ENCODE measurements at regions not wholly inside any gene's neighbourhood (a gene's known extent, or its start where the extent isn't known, plus 50 kb on each side); places are given as distances from the start of the nearest gene placed in this dataset.
"Not testable (repeated sequence)": the region's sequence is repeated elsewhere in the genome, so short reads cannot be mapped to it uniquely, and the experiment has no call there.

DNA sequence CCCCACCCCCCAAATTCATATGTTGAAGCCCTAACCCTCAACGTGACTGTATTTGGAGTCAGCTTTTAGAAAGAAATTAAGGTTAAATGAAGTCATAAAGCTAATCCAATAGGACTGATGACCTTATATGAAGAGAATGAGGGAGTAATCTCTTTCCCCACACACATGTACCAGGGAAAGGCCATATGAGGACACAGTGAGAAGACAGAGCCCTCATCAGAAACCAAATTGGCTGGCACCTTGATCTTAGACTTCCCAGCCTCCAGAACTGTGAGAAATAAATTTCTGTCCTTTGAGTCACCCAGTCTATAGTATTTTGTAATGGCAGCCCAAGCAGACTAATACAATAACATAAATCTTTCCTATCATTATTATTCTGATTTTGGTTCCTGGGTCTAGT, 194.7 kb upstream of the NANOGP8 start:
- H3K9me3 ChIP-seq (ENCODE audit: severe bottlenecking) = no peaks in the 10 kb centered on the region
- TF ChIP-seq CTCF (IDR thresholded peaks at IDR 0.05; ENCODE audit: poor library complexity, severe bottlenecking) = no peak
- H3K27me3 ChIP-seq (ENCODE audit: insufficient read depth, poor library complexity, severe bottlenecking) = no peaks in the 10 kb centered on the region
- H3K4me1 ChIP-seq (ENCODE audit: insufficient read depth, poor library complexity, severe bottlenecking) = peaks cover 5% of the 10 kb centered on the region
- no peak overlapping the region for H3K4me3 ChIP-seq (ENCODE audit: severe bottlenecking)
- no peak for DNase-seq (ENCODE audit: low spot score)
- no peak overlapping the region for H3K27ac ChIP-seq (ENCODE audit: poor library complexity, severe bottlenecking)
- peak; percentile 38; the same call in 1 of the 3 replicates for ATAC-seq (ENCODE audit: low read depth)
- H3K36me3 ChIP-seq (ENCODE audit: low read depth) = no peaks in the 10 kb centered on the region

DNA sequence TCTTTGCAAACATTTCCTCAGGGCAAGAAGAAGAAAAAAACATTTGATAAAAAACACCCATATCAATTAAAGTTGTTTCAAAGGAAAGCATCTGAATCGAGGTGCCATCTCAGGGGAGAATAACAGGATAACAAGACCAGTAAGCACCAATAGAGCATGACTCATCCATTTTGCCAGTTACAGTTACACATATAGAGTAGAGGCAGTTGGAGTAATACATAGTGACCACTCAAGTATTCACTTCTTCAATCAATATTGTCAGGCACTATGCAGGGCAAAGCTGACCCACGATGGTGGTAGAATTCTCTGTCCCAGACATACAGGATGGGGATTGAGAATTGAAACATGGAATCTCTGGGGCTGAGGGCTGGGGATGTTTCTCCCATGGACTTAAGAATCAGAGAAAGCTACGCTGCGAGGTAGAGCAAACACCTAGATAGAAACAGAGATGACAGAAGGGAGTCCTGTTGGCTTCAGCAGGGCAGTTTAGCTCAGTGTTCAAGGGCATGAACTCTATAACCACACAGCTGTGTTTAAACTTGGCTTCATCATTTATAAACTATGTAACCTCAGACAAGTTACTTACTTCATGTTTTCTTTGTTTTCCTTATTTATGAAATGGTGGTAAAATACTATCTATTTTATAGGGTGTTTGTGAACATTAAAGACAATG, 186.4 kb upstream of the NANOGP8 start:
- H3K36me3 ChIP-seq (ENCODE audit: low read depth) = no peaks in the 10 kb centered on the region
- H3K9me3 ChIP-seq (ENCODE audit: severe bottlenecking) = no peaks in the 10 kb centered on the region
- DNase-seq (ENCODE audit: low spot score) = no peak
- no peaks in the 10 kb centered on the region for H3K27me3 ChIP-seq (ENCODE audit: insufficient read depth, poor library complexity, severe bottlenecking)
- peak; percentile 69 for ATAC-seq (ENCODE audit: low read depth)
- no peak overlapping the region for H3K27ac ChIP-seq (ENCODE audit: poor library complexity, severe bottlenecking)
- no peaks in the 10 kb centered on the region for H3K4me1 ChIP-seq (ENCODE audit: insufficient read depth, poor library complexity, severe bottlenecking)
- no peak for TF ChIP-seq CTCF (IDR thresholded peaks at IDR 0.05; ENCODE audit: poor library complexity, severe bottlenecking)
- H3K4me3 ChIP-seq (ENCODE audit: severe bottlenecking) = no peak overlapping the region

GRCh38 chr15:35260941-35261340, 175.8 kb upstream of the NANOGP8 start:
- no peak overlapping the region for H3K4me3 ChIP-seq (ENCODE audit: severe bottlenecking)
- no peaks in the 10 kb centered on the region for H3K9me3 ChIP-seq (ENCODE audit: severe bottlenecking)
- H3K36me3 ChIP-seq (ENCODE audit: low read depth) = no peaks in the 10 kb centered on the region
- peaks cover 11% of the 10 kb centered on the region for H3K4me1 ChIP-seq (ENCODE audit: insufficient read depth, poor library complexity, severe bottlenecking)
- H3K27ac ChIP-seq (ENCODE audit: poor library complexity, severe bottlenecking) = no peak overlapping the region
- ATAC-seq (ENCODE audit: low read depth) (no peak), DNase-seq (ENCODE audit: low spot score) (no peak)
- H3K27me3 ChIP-seq (ENCODE audit: insufficient read depth, poor library complexity, severe bottlenecking) = no peaks in the 10 kb centered on the region
- TF ChIP-seq CTCF (IDR thresholded peaks at IDR 0.05; ENCODE audit: poor library complexity, severe bottlenecking) = no peak

- H3K4me1 ChIP-seq (ENCODE audit: insufficient read depth, poor library complexity, severe bottlenecking) = peaks cover 14% of the 10 kb centered on the region
- H3K9me3 ChIP-seq (ENCODE audit: severe bottlenecking); H3K27ac ChIP-seq (ENCODE audit: poor library complexity, severe bottlenecking); H3K36me3 ChIP-seq (ENCODE audit: low read depth); H3K27me3 ChIP-seq (ENCODE audit: insufficient read depth, poor library complexity, severe bottlenecking); ATAC-seq (ENCODE audit: low read depth); DNase-seq (ENCODE audit: low spot score); H3K4me3 ChIP-seq (ENCODE audit: severe bottlenecking): not testable (repeated sequence)
These were observed 175.2 kb upstream of the NANOGP8 start for GRCh38 chr15:35260274-35260673.

DNA sequence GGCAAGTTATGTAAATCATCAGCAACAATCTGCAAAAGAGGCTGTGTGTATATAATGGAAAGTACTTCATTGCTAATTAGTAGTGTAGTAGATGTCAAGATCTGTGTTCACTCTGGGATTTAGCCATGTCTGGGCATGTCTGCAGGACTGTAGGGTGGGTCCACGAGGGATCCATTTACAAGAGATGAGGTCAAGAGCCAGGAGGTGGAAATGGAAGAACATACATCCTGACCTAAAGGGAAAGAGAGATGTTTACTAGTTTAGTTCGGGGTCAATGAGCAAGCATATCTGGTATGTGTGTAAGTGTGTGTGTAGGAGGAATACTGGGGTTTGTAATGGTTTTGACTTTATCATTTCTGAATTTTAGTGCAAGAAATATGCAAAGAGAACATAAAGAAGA, 171.5 kb upstream of the NANOGP8 start:
- no peak overlapping the region for H3K4me3 ChIP-seq (ENCODE audit: severe bottlenecking)
- TF ChIP-seq CTCF (IDR thresholded peaks at IDR 0.05; ENCODE audit: poor library complexity, severe bottlenecking) = no peak
- DNase-seq (ENCODE audit: low spot score) (no peak), ATAC-seq (ENCODE audit: low read depth) (peak; percentile 98)
- no peaks in the 10 kb centered on the region for H3K9me3 ChIP-seq (ENCODE audit: severe bottlenecking)
- H3K27ac ChIP-seq (ENCODE audit: poor library complexity, severe bottlenecking) = peak overlapping the region; percentile 10
- H3K36me3 ChIP-seq (ENCODE audit: low read depth) = no peaks in the 10 kb centered on the region
- H3K27me3 ChIP-seq (ENCODE audit: insufficient read depth, poor library complexity, severe bottlenecking) = no peaks in the 10 kb centered on the region
- peaks cover 14% of the 10 kb centered on the region for H3K4me1 ChIP-seq (ENCODE audit: insufficient read depth, poor library complexity, severe bottlenecking)
